GM19455 (cell line): ENCODE measurements at regions not wholly inside any gene's neighbourhood (a gene's known extent, or its start where the extent isn't known, plus 50 kb on each side); places are given as distances from the start of the nearest gene placed in this dataset.

Source experiments
- ATAC-seq: cut with Tn5 transposase; IDR thresholded peaks from one replicate; pipeline ENCODE4 v1.9.1; 2021; ENCODE audit not compliant: unreplicated experiment

- ATAC-seq, result no peak
These were observed 123.0 kb upstream of the KCNN2 start for GRCh38 chr5:114238771-114239313.

GRCh38 chr5:114243281-114243971, 118.4 kb upstream of the KCNN2 start:
- ATAC-seq, result no peak

- ATAC-seq, result no peak
These were observed 117.9 kb upstream of the KCNN2 start for GRCh38 chr5:114243972-114244317.

- ATAC-seq, result no peak
These were observed 112.0 kb upstream of the KCNN2 start for GRCh38 chr5:114249823-114250222.

GRCh38 chr5:114250536-114250935, 111.3 kb upstream of the KCNN2 start:
- no peak for ATAC-seq

- ATAC-seq, result no peak
These were observed 109.6 kb upstream of the KCNN2 start for GRCh38 chr5:114252226-114252625.

- no peak for ATAC-seq
These were observed 106.6 kb upstream of the KCNN2 start for GRCh38 chr5:114255260-114255659.

GRCh38 chr5:114261989-114262388, 99.9 kb upstream of the KCNN2 start:
- ATAC-seq, result no peak

- ATAC-seq, result no peak
These were observed 96.3 kb upstream of the KCNN2 start for GRCh38 chr5:114265432-114266060.

GRCh38 chr5:114266374-114266773, 95.5 kb upstream of the KCNN2 start:
- ATAC-seq, result no peak

GRCh38 chr5:114296191-114296590, 65.7 kb upstream of the KCNN2 start:
- ATAC-seq, result no peak

- no peak for ATAC-seq
These were observed 64.0 kb upstream of the KCNN2 start for GRCh38 chr5:114297915-114298314.

- ATAC-seq, result no peak
These were observed 56.3 kb upstream of the KCNN2 start for GRCh38 chr5:114305402-114306207.

- no peak for ATAC-seq
These were observed 53.9 kb upstream of the KCNN2 start for GRCh38 chr5:114308017-114308416.

- no peak for ATAC-seq
These were observed 53.4 kb upstream of the KCNN2 start for GRCh38 chr5:114308508-114308907.

- ATAC-seq, result no peak
These were observed 51.2 kb upstream of the KCNN2 start for GRCh38 chr5:114310666-114311065.

GRCh38 chr5:114311281-114311680, 50.6 kb upstream of the KCNN2 start:
- ATAC-seq, result no peak

- no peak for ATAC-seq
These were observed 49.9 kb upstream of the KCNN2 start for GRCh38 chr5:114311968-114312367.
